HFF-Myc (cell line): ENCODE measurements at regions not wholly inside any gene's neighbourhood (a gene's known extent, or its start where the extent isn't known, plus 50 kb on each side); places are given as distances from the start of the nearest gene placed in this dataset.

ENCODE experiments used
- DNase-seq: peaks from one replicate; pipeline ENCODE4 v3.0.0-alpha.2; 2011; ENCODE audit warnings: low read depth; ENCODE audit errors: extremely low read depth
- H3K4me3 ChIP-seq: replicated peaks from 2 replicates; pipeline ENCODE4 v1.5.1; 2011; ENCODE audit warnings: low read depth, mild to moderate bottlenecking, control low read depth, low read length
- CTCF ChIP-seq: IDR thresholded peaks from 2 replicates; pipeline ENCODE4 v1.5.1; 2012; ENCODE audit warnings: mild to moderate bottlenecking, low read depth, low read length, control low read depth; ENCODE audit errors: missing control alignments

GRCh38 chr4:24236120-24236519, 346.3 kb upstream of the PPARGC1A start:
- no peak for DNase-seq
- TF ChIP-seq CTCF: no peak
- H3K4me3 ChIP-seq: no peak overlapping the region

GRCh38 chr4:24235618-24236017, 345.8 kb upstream of the PPARGC1A start:
- no peak for DNase-seq
- no peak overlapping the region for H3K4me3 ChIP-seq
- no peak for TF ChIP-seq CTCF

GRCh38 chr4:24234288-24234848, 344.5 kb upstream of the PPARGC1A start:
- H3K4me3 ChIP-seq: no peak overlapping the region
- no peak for TF ChIP-seq CTCF
- no peak for DNase-seq

GRCh38 chr4:24230955-24231354, 341.1 kb upstream of the PPARGC1A start:
- TF ChIP-seq CTCF: no peak
- no peak for DNase-seq
- no peak overlapping the region for H3K4me3 ChIP-seq

GRCh38 chr4:24229978-24230377, 340.1 kb upstream of the PPARGC1A start:
- H3K4me3 ChIP-seq: no peak overlapping the region
- no peak for DNase-seq
- TF ChIP-seq CTCF: no peak

GRCh38 chr4:24228692-24229091, 338.8 kb upstream of the PPARGC1A start:
- no peak for DNase-seq
- no peak overlapping the region for H3K4me3 ChIP-seq
- no peak for TF ChIP-seq CTCF

GRCh38 chr4:24226667-24227066, 336.8 kb upstream of the PPARGC1A start:
- no peak for TF ChIP-seq CTCF
- no peak overlapping the region for H3K4me3 ChIP-seq
- no peak for DNase-seq
